ENCODE measurements at regions not wholly inside any gene's neighbourhood (a gene's known extent, or its start where the extent isn't known, plus 50 kb on each side); places are given as distances from the start of the nearest gene placed in this dataset.

- no peak for DNase-seq (ENCODE audit: low read depth in 3 of 3, low spot score in 2 of 3)
These were observed 58.0 kb upstream of the ITPRID1 start for GRCh38 chr7:31455844-31456243.

GRCh38 chr7:31456646-31457368 lies 57.1 kb upstream of the ITPRID1 start:
- DNase-seq (ENCODE audit: low read depth in 3 of 3, low spot score in 2 of 3): no peak

- DNase-seq (ENCODE audit: low read depth in 3 of 3, low spot score in 2 of 3): no peak
These were observed 56.3 kb upstream of the ITPRID1 start for GRCh38 chr7:31457551-31457950.

- no peak for DNase-seq (ENCODE audit: low read depth in 3 of 3, low spot score in 2 of 3)
These were observed 55.7 kb upstream of the ITPRID1 start for GRCh38 chr7:31458203-31458602.

- no peak for DNase-seq (ENCODE audit: low read depth in 3 of 3, low spot score in 2 of 3)
These were observed 51.3 kb upstream of the ITPRID1 start for GRCh38 chr7:31462636-31463035.

All from right renal cortex interstitium (tissue), 3 donors.